ENCODE measurements at regions not wholly inside any gene's neighbourhood (a gene's known extent, or its start where the extent isn't known, plus 50 kb on each side); places are given as distances from the start of the nearest gene placed in this dataset.

DNA sequence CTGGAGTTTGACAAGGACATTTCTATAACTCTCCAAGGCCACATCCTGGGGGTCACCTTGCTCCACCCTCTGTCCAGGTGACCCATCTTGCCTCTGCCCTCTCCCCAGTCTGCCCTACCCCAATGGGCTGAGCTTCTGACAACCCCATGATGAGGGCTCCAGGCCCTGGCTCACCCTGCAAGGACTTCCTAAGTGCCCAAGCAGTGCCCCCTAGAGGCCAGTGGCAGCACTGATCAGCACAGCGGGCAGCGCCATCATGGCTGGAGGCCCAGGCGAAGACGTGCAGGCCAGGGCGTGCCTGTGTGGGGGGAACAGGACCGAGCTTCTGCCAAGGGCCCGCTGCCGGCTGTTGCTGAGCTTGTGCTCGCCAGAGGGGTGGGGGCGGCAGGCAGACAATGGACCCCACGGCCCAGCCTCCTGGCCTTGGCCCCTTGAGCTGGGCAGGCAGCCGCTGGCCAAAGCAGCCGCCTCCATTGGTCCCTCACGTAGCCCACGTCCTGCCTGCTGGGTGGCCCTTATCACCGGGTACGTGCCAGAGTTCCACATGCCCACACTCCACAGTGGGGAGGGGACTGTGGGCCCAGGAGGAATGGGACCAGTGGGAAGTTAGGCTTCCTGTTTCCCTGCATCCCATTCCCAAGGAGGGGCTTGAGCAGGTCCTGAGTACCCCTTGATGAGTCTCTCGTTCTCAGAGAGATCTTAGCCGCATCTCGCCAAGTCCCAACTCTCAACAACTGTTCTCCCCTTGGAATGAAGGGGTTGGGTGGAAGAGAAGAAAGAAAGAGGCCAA is 64.3 kb downstream of the MRPL14 start:
- H3K36me3 ChIP-seq = no peaks in the 10 kb centered on the region
- no peak for DNase-seq
- H3K4me1 ChIP-seq = peaks cover 0 to 15% (median 0%) of the 10 kb centered on the region in 4 donors
- no peak overlapping the region for H3K27ac ChIP-seq
- H3K27me3 ChIP-seq = no peaks in the 10 kb centered on the region
- TF ChIP-seq POLR2A (IDR thresholded peaks at IDR 0.05) = no peak
- TF ChIP-seq, protein P1, sequence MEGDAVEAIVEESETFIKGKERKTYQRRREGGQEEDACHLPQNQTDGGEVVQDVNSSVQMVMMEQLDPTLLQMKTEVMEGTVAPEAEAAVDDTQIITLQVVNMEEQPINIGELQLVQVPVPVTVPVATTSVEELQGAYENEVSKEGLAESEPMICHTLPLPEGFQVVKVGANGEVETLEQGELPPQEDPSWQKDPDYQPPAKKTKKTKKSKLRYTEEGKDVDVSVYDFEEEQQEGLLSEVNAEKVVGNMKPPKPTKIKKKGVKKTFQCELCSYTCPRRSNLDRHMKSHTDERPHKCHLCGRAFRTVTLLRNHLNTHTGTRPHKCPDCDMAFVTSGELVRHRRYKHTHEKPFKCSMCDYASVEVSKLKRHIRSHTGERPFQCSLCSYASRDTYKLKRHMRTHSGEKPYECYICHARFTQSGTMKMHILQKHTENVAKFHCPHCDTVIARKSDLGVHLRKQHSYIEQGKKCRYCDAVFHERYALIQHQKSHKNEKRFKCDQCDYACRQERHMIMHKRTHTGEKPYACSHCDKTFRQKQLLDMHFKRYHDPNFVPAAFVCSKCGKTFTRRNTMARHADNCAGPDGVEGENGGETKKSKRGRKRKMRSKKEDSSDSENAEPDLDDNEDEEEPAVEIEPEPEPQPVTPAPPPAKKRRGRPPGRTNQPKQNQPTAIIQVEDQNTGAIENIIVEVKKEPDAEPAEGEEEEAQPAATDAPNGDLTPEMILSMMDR (IDR thresholded peaks at IDR 0.05) = peak in 3 of 6 experiments; percentile 13 to 38 (median 25)
- H3K9me3 ChIP-seq = peaks cover 0 to 8% (median 0%) of the 10 kb centered on the region in 4 donors
- H3K4me3 ChIP-seq = no peak overlapping the region

DNA sequence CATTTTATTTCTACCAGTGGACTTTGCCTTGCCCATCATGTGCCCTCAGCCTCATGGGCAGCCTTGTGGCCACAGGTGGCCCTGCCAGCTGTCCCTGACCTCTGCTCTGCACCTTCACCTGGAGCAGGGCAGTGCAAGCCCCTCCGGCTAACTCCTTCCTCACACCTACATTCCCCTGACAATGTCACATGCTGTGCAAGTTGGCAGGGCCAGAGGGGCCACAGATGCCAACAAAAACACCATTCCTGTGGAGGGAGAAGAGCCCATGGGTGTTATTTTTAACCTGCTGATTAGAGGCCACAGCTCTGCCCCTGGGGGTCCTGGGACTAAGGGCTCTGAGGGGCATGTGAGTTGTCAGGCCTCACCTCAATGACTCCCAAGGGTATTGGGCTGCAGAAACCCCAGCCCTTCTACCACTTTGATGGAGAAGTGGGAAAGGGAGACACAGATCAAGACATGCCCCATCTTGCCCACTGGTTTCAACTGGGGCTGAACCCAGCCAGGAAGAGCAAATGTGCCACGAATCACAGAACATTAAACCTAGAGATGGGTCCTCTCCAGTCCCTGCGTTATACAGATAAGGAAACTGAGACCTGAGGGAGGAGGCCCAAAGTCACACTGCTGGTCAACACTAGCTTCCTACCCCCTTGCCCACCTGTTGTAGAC is 65.0 kb downstream of the MRPL14 start:
- H3K4me3 ChIP-seq = no peak overlapping the region
- no peak overlapping the region for H3K27ac ChIP-seq
- TF ChIP-seq, protein P1 (IDR thresholded peaks at IDR 0.05) = no peak
- no peak for TF ChIP-seq POLR2A (IDR thresholded peaks at IDR 0.05)
- H3K4me1 ChIP-seq = peaks cover 0 to 15% (median 0%) of the 10 kb centered on the region in 4 donors
- H3K36me3 ChIP-seq = no peaks in the 10 kb centered on the region
- no peaks in the 10 kb centered on the region for H3K27me3 ChIP-seq
- peaks cover 0 to 8% (median 0%) of the 10 kb centered on the region in 4 donors for H3K9me3 ChIP-seq
- no peak for DNase-seq

DNA sequence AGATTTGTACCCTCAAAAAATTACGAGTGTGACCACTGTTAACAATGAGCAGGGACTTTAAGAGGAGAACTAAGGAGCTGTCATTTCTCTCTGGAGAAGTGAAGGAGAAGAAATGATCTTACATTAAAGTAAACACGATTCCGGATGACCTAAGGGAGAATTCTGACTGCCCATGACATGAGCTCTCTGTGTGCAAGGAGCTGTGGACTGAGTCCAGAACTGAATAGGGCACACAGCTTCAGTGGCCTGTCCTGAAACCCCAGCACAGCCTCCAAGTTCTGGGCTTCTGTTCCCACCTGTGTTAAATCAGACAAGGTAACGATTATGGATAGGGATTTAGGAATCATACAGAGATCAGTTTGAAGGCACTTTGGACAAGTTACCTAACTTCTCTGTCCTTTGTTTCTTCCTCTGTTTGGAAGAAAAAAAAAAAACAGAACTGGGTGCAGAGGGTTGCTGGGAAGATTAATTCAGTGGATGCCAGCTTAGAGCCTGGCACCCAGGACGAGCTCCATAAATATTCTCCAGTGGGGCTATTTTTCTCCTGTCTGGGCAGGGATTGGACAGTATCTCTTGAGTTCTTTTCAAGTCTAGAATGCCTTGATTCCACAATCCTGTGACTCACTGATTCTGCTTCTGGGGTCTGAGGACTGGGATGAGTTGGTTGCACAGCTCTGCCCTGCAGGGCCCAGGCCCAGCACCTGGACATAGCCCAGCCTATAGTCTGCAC is 65.7 kb downstream of the MRPL14 start:
- Histone ChIP-seq H3K36me3 (no peaks in the 10 kb centered on the region), H3K4me3 (no peak overlapping the region), H3K9me3 (peaks cover 0 to 8% (median 0%) of the 10 kb centered on the region in 4 donors), H3K27me3 (no peaks in the 10 kb centered on the region), H3K4me1 (peaks cover 0 to 15% (median 0%) of the 10 kb centered on the region in 4 donors), H3K27ac (peak overlapping the region in 2 of 4 donors; percentile 22 to 35)
- no peak for TF ChIP-seq POLR2A (IDR thresholded peaks at IDR 0.05)
- TF ChIP-seq, protein P1 (IDR thresholded peaks at IDR 0.05) = no peak
- no peak for DNase-seq

DNA sequence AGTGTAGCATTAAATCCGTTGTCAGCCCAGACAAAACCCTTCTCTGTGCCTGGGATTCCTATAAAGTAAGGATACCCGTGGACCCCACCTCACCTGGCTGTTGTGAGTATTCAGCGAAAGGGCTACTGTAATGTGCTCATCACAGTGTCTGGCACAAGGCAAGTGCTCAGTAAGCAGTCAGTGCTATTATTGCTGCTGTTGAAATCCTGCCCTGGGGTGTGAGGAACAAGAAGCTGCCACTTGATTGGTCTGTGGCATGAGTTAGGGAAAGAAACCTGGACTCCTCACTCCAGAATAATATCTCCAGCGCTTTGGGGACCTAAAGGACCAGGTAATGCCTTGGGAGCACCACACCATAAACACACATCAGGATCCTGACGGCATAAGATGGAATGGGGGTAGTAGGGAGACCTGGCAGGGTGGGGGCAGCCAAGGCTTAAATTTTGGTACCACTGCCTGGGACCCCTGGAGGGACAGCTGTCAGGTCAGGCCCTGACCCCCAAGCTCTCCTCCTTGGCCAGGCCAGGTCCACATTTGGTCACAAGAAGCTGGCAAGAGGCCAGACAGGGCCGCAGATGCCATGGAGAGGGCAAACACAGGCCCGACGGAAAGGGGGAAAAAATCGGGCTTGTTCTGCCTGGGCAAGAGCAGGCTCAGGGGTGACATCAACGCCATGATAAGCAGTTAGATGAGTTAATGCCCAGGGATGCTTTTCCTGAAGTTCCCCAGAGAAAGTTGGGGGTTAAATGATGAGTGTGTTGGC is 66.5 kb downstream of the MRPL14 start:
- Histone ChIP-seq H3K9me3 (peaks cover 0 to 8% (median 0%) of the 10 kb centered on the region in 4 donors), H3K4me1 (peaks cover 0 to 15% (median 0%) of the 10 kb centered on the region in 4 donors), H3K27ac (peak overlapping the region in 2 of 4 donors; percentile 22 to 86), H3K27me3 (no peaks in the 10 kb centered on the region), H3K4me3 (no peak overlapping the region), H3K36me3 (no peaks in the 10 kb centered on the region)
- no peak for DNase-seq
- TF ChIP-seq POLR2A (IDR thresholded peaks at IDR 0.05) = no peak
- TF ChIP-seq, protein P1 (IDR thresholded peaks at IDR 0.05) = no peak
